Left lung (tissue), 4 donors: ENCODE measurements at regions not wholly inside any gene's neighbourhood (a gene's known extent, or its start where the extent isn't known, plus 50 kb on each side); places are given as distances from the start of the nearest gene placed in this dataset.

ENCODE experiments used
- ATAC-seq: fragments of 200-7000 bp; cut with Tn5 transposase; one replicate; pipeline ENCODE4 v1.9.1; 2020; ENCODE audit warnings: moderate library complexity
- DNase-seq, 4 donors: peaks; one replicate each; pipeline ENCODE4 v3.0.0-alpha.2; 2013 to 2020
- H3K27ac ChIP-seq, 2 donors: fragments of 200-600 bp; sonication (generic) in 1 of 2; one replicate each; pipeline versions ENCODE4 v1.5.0 to v1.8.0; 2020 to 2021
- H3K27me3 ChIP-seq, 2 donors: fragments of 200-600 bp; sonication (generic) in 1 of 2; one replicate each; pipeline versions ENCODE4 v1.5.0 to v1.8.0; 2020 to 2021
- H3K36me3 ChIP-seq, 2 donors: fragments of 200-600 bp; sonication (generic) in 1 of 2; one replicate each; pipeline versions ENCODE4 v1.5.0 to v1.8.0; 2020 to 2021
- H3K4me1 ChIP-seq, 2 donors: fragments of 200-600 bp; one replicate each; pipeline ENCODE4 v1.8.0; 2021
- H3K4me3 ChIP-seq, 2 donors: fragments of 200-600 bp; sonication (generic) in 1 of 2; one replicate each; pipeline versions ENCODE4 v1.5.0 to v1.8.0; 2020 to 2021; ENCODE audit warnings: mild to moderate bottlenecking in 1 of 2
- H3K9me3 ChIP-seq, 2 donors: fragments of 200-600 bp; sonication (generic) in 1 of 2; one replicate each; pipeline versions ENCODE4 v1.5.0 to v1.8.0; 2020 to 2021
- CTCF ChIP-seq, 2 donors: fragments of 200-600 bp; sonication (generic) in 1 of 2; IDR thresholded peaks; one replicate each; pipeline versions ENCODE4 v1.5.0 to v1.8.0; 2021; ENCODE audit warnings: antibody characterized with exemption in 2 of 2
- intact Hi-C, 2 donors: fragments of 100-400 bp; cut with DNase I; formaldehyde crosslinking; loops; one replicate each; pipeline versions ENCODE4 v1.11.2 to v1.14.2; 2022
- donor health status: DM: no; HTN: yes; CAD: no.
- donor health status: DM: no; HTN: no; CAD: no.

GRCh38 chr3:99549220-99549619 is 89.2 kb upstream of the COL8A1 start:
- intact Hi-C loops: no loop called here
- peaks cover 4 to 18% of the 10 kb centered on the region in 2 donors for H3K4me1 ChIP-seq
- H3K36me3 ChIP-seq: no peaks in the 10 kb centered on the region
- DNase-seq: no peak
- peak overlapping the region in 1 of 2 donors; percentile 19 for H3K27ac ChIP-seq
- no peak for TF ChIP-seq CTCF (IDR thresholded peaks at IDR 0.05)
- no peaks in the 10 kb centered on the region for H3K9me3 ChIP-seq
- H3K27me3 ChIP-seq: no peaks in the 10 kb centered on the region
- ATAC-seq: no peak
- no peak overlapping the region for H3K4me3 ChIP-seq

GRCh38 chr3:99548674-99549073 is 89.7 kb upstream of the COL8A1 start:
- Histone ChIP-seq H3K27me3 (no peaks in the 10 kb centered on the region), H3K27ac (no peak overlapping the region), H3K4me3 (no peak overlapping the region), H3K36me3 (no peaks in the 10 kb centered on the region), H3K9me3 (no peaks in the 10 kb centered on the region), H3K4me1 (peaks cover 4 to 18% of the 10 kb centered on the region in 2 donors)
- intact Hi-C loops: no loop called here
- ATAC-seq (no peak), DNase-seq (no peak)
- TF ChIP-seq CTCF (IDR thresholded peaks at IDR 0.05): no peak

GRCh38 chr3:99545941-99546580 is 92.3 kb upstream of the COL8A1 start:
- intact Hi-C loops: no loop called here
- no peaks in the 10 kb centered on the region for H3K27me3 ChIP-seq
- H3K4me1 ChIP-seq: peaks cover 4 to 21% of the 10 kb centered on the region in 2 donors
- DNase-seq: no peak
- H3K9me3 ChIP-seq: no peaks in the 10 kb centered on the region
- no peak overlapping the region for H3K4me3 ChIP-seq
- peak overlapping the region; percentile 22 to 26 for H3K27ac ChIP-seq
- no peak for TF ChIP-seq CTCF (IDR thresholded peaks at IDR 0.05)
- ATAC-seq: peak; percentile 74
- no peaks in the 10 kb centered on the region for H3K36me3 ChIP-seq

- Histone ChIP-seq H3K36me3 (no peaks in the 10 kb centered on the region), H3K4me1 (peaks cover 4 to 17% of the 10 kb centered on the region in 2 donors), H3K27me3 (no peaks in the 10 kb centered on the region), H3K9me3 (no peaks in the 10 kb centered on the region), H3K4me3 (no peak overlapping the region), H3K27ac (peak overlapping the region in 1 of 2 donors; percentile 26)
- TF ChIP-seq CTCF (IDR thresholded peaks at IDR 0.05): no peak
- intact Hi-C loops: no loop called here
- peak; percentile 29 for ATAC-seq
- DNase-seq: no peak
Observed at GRCh38 chr3:99544786-99545281, 93.6 kb upstream of the COL8A1 start.

GRCh38 chr3:99543796-99544195 is 94.6 kb upstream of the COL8A1 start:
- DNase-seq: no peak
- Histone ChIP-seq H3K27ac (no peak overlapping the region), H3K9me3 (no peaks in the 10 kb centered on the region), H3K4me1 (peaks cover 4 to 15% of the 10 kb centered on the region in 2 donors), H3K4me3 (no peak overlapping the region), H3K27me3 (no peaks in the 10 kb centered on the region), H3K36me3 (no peaks in the 10 kb centered on the region)
- intact Hi-C loops: no loop called here
- no peak for TF ChIP-seq CTCF (IDR thresholded peaks at IDR 0.05)
- no peak for ATAC-seq
